ENCODE measurements at regions not wholly inside any gene's neighbourhood (a gene's known extent, or its start where the extent isn't known, plus 50 kb on each side); places are given as distances from the start of the nearest gene placed in this dataset.

- DNase-seq: no peak
Measured at GRCh38 chr5:143488381-143488780, 84.9 kb upstream of the NR3C1 start.

GRCh38 chr5:143484601-143485000, 81.1 kb upstream of the NR3C1 start:
- DNase-seq: no peak

- no peak for DNase-seq
Measured at GRCh38 chr5:143481697-143482531, 78.4 kb upstream of the NR3C1 start.

- DNase-seq: no peak
Measured at GRCh38 chr5:143480001-143480400, 76.5 kb upstream of the NR3C1 start.

- DNase-seq: no peak
Measured at GRCh38 chr5:143479394-143479793, 75.9 kb upstream of the NR3C1 start.

- DNase-seq: no peak
Measured at GRCh38 chr5:143476601-143477211, 73.2 kb upstream of the NR3C1 start.

- DNase-seq: no peak
Measured at GRCh38 chr5:143474616-143475015, 71.1 kb upstream of the NR3C1 start.

- DNase-seq: no peak
Measured at GRCh38 chr5:143473481-143473880, 70.0 kb upstream of the NR3C1 start.

- peak; percentile 50 for DNase-seq
Measured at GRCh38 chr5:143472576-143472975, 69.1 kb upstream of the NR3C1 start.

GRCh38 chr5:143471666-143472464, 68.4 kb upstream of the NR3C1 start:
- peak; percentile 9 for DNase-seq

GRCh38 chr5:143471041-143471509, 67.6 kb upstream of the NR3C1 start:
- peak; percentile 91 for DNase-seq

GRCh38 chr5:143470120-143470519, 66.6 kb upstream of the NR3C1 start:
- DNase-seq: no peak

- DNase-seq: no peak
Measured at GRCh38 chr5:143469125-143469524, 65.6 kb upstream of the NR3C1 start.

- no peak for DNase-seq
Measured at GRCh38 chr5:143466632-143467031, 63.1 kb upstream of the NR3C1 start.

GRCh38 chr5:143464723-143465490, 61.4 kb upstream of the NR3C1 start:
- no peak for DNase-seq

- no peak for DNase-seq
Measured at GRCh38 chr5:143462431-143462830, 58.9 kb upstream of the NR3C1 start.

GRCh38 chr5:143459433-143459832, 55.9 kb upstream of the NR3C1 start:
- no peak for DNase-seq

GRCh38 chr5:143456952-143457547, 53.6 kb upstream of the NR3C1 start:
- peak; percentile 81 for DNase-seq

GRCh38 chr5:143454936-143455516, 51.5 kb upstream of the NR3C1 start:
- DNase-seq: no peak

- DNase-seq: no peak
Measured at GRCh38 chr5:143453720-143454119, 50.2 kb upstream of the NR3C1 start.

Measured in HCEC 1CT (cell line).